Stomach (tissue), 4 donors: ENCODE measurements at regions not wholly inside any gene's neighbourhood (a gene's known extent, or its start where the extent isn't known, plus 50 kb on each side); places are given as distances from the start of the nearest gene placed in this dataset.

ENCODE experiments used
- POLR2A ChIP-seq, 4 donors: fragments of 450-650 bp; IDR thresholded peaks; one replicate each; pipeline ENCODE4 v1.6.1; 2016; ENCODE audit warnings: antibody characterized with exemption in 4 of 4, control low read depth in 2 of 4, mild to moderate bottlenecking in 1 of 4, moderate library complexity in 1 of 4
- POLR2AphosphoS5 ChIP-seq, 3 donors: sonication (generic); formaldehyde crosslinking; IDR thresholded peaks; one replicate each; pipeline ENCODE4 v1.6.1; 2016; ENCODE audit warnings: antibody characterized with exemption in 3 of 3

DNA sequence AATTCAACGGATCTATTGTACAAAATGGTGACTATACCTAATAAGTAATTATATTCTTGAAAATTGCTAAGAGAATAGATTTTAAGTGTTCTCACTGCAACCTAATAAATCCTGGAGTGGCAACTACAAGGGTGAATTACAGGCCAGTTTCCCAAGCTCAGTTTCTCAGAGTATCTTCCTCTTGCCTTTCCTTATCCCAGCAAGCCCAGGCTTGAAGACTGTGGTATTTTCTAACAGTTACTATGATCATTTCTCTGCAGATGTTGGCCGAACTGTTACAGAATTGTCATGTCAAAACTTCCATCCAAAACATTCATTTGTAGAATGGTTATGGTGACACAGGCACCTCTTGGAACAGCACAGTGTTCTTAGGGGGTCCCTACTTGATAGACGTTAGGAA is 138.1 kb upstream of the PTCHD4 start:
- TF ChIP-seq POLR2A (IDR thresholded peaks at IDR 0.05): no peak
- TF ChIP-seq POLR2AphosphoS5 (IDR thresholded peaks at IDR 0.05): no peak
